Pons (tissue), 1 donor: ENCODE measurements at regions not wholly inside any gene's neighbourhood (a gene's known extent, or its start where the extent isn't known, plus 50 kb on each side); places are given as distances from the start of the nearest gene placed in this dataset.

Experiments used
- DNase-seq: peaks from one replicate; pipeline ENCODE4 v3.0.0-alpha.2; 2016; ENCODE audit warnings: low spot score

DNA sequence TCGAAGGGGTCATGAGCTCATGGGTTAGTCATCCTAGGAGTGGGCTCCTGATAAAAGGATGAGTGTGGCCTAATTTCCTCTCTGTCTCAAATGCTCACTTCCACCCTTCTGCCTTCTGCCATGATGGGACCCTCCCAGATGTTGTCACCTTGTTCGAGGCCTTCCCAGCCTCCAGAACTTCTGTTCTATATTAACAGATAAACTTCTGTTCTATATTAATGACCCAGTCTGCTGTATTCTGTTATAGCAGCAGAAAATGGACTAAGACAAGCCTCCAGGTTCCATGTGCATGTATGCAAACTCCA is 583.2 kb downstream of the GLRX3 start:
- DNase-seq: no peak

DNA sequence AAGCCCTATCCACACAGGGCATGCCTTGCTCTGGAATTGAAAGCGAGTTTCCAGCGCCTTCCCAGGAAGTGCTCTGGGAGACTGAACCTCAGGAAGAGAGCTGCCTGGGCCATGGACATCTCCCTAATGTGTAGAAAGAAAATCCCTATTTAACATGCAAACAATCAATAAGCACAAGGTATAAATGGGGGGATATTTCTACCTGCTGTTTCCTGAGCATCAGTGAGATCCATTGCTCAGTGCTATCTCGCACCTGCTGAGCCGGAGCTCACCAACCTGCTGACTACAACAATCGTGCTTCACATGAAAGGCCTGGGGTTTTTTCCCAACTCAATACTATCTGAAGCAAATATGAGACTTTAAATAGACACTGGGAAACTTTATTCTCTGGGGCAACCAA is 584.0 kb downstream of the GLRX3 start:
- no peak for DNase-seq

DNA sequence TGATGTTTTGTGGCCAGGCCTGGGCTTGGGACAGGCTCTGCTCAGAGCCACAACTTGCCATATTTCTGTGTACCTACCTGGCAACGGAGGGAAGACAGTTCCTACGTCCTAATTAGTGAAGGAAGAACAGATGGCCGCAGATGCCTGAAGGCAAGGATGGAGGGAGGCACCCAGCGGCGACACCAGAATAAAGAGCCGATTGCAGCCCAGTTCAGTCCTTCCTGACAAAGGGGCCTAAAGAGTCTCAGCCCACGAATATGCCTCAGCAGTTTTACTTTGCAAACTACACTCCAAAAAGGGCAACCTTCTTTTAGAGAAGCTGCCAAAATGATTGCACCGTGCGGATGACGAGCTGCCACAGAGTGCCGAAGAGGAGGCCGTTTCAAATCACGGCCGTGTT is 585.8 kb downstream of the GLRX3 start:
- DNase-seq: no peak

DNA sequence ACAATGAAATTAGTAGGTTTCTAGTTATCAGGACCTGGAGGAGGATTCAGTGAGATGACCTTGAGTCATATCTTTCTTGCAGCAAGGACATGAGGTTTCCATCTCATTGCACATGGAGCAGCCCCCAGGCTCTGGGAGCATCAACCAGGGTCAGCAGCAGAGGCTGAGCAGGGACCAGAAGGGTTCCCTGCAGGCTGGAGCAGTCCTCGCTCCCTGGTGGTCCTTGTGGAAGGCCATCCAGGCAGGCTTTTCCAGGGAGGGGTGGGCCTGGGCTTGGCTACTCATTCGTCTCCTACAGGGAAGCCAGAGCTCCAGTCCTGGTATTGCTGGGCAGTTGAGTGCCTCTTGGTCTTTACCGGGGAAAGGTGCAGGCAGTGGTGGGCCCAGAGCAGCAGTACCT is 587.5 kb downstream of the GLRX3 start:
- no peak for DNase-seq

DNA sequence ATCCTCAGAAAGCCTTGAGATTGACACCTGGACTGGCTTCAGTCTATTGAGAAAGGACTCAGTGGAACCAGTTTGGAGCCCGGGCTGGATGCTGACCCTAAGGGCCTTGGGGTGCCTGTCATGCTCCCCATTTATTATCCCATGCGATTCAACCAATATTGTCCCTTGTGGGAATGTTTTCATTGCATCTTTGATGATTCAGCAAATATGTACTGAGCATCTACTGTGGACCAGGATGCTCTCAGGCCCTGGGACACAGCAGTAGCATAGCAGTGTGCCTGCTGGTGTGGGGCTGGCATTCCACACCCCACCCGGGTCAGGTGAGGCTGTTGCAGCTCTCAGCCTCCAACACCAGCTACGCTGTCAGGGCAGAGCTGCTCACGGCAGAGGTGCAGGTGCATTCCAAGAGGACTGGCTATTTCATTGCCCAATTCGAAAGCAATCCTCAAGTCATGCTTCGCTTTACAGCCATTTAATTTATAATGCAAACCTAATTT is 586.0 kb downstream of the TCERG1L start:
- no peak for DNase-seq

DNA sequence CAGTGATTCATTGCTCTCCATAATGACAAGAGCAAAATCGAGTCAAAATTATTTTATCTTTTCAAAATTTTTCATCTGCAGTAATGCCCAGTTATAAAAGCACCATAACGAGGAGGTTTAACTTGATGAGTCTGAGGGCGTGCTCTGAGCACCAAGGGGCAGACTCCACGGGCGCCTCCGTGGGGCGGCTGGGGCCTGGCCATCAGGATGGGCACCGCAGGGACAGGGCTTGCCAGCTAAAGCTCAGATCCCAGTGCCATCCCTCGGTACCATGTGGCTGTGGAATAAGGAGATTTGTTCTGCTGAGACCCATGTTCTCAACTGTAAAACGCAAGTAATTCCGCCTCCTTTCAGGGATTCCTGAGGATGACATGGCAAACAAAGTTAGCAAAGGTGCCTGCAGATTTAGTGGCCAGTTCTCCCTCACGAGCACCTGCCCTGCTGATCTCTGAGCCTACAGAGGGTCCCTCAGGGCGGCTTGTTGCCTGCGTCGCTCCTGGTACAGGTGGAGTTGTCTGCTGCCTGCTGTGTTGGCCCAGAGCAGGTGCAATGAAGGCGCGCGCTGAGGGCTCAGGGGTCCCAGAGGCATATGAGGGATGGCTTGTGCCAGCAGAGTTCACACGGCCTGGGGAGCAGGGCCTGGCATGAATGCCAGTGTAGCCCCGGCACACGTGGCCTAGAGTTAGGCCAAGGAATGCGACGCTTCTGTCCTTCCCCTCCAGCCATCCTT is 584.4 kb downstream of the TCERG1L start:
- no peak for DNase-seq

DNA sequence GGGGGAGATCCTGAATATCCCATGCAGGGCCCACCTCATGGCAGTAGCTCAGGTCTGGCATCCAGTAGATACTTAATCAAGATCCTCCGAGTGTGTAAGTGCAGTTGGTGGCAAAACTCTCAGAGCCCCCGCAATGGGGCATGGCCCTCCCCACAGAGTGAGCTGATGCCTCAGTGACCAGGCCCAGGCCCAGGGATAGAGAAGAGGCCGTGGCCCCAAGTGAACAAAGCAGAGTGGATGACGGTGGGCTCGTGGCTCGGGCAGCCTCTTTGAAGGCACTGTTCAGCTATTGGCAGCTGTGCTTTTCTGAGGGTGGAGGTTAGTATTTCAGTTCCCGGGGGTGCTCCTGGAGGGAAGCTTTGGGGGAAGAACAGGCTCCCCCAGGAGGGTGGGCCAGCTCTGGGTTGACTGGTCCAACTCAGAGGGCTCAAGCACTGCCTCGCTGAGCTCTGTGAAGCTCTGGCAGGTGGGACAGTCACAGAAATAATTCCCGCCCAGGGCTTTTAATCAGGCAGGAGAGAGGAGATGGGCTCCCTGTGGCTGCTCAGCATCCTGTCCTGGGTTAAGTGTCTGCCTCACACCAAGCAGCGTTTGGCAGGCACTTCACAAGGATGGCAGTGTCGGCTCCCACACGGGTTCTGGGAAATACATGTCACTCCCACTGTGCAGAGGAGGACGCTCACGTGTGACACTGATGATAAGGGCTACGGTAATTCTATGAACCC is 583.6 kb downstream of the TCERG1L start:
- no peak for DNase-seq

DNA sequence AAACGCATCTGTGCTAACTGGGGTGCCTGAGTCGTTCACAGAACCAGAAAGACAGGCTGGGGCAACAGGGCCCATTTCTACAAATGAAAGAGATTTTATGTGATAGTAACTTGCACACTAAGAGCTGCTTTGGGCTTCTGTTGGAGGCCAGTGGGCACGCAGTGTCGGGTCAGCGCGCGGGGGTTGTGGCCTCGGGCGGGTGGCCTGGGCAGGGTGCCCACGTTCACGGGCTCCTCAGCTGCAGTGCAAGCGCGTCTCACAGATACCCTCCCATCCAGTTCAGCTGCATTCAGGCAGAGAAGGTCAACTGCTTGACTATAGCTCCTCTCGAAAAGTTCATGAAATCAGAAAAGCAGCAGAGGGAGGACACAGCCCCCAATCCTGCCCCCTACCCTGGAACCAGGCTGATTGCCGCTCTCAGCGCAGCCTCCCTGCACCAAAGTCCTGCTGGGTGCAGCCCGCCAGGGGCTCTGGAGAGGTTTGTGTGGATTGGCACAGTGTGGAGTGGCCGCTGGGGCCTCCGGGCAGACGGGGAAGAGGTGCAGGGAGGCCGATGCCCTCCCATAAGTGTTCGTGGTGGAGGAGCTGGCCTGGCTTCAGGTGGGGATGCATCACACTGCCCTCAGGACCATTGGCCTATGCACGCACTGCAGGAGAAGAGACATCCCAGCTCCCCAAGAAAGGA is 582.8 kb downstream of the TCERG1L start:
- no peak for DNase-seq

DNA sequence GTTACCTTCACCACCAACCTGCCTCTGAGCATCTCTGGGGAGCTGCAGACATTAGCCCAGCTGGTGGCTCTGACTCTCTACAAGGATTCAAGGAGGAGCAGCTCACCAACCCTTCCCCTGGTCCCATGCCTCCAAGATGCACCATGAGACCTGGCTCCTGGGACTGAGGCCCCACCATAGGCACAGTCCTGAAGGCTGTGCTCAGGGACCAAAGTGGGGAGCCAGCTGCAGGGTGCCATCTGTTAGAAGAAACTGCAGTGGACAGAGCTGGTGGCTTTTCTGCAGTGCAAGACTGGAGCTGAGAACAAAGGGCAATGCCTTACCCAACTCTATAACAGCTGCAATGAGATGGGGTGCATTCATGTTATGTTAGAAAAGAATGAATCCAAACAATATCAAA is 581.6 kb downstream of the TCERG1L start:
- no peak for DNase-seq

DNA sequence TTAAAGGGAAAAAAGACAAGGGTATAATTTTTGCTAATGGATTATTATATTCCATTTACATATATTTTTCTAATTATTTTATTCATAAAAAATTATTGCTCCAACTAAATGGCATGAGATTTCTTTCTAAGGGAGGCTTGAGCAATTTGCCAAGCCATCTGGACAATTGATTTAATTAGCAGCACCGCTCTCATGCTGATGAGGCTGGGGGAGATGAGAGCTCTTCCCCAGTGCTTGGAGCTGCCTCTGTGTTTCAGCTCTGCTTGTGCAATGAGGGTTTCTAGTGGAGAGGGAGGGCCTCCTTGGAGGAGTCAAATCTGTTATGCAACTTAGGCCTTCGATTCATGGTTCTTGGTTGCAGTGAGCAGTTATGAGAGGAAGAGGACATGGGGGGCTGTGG is 574.3 kb downstream of the TCERG1L start:
- DNase-seq: no peak

DNA sequence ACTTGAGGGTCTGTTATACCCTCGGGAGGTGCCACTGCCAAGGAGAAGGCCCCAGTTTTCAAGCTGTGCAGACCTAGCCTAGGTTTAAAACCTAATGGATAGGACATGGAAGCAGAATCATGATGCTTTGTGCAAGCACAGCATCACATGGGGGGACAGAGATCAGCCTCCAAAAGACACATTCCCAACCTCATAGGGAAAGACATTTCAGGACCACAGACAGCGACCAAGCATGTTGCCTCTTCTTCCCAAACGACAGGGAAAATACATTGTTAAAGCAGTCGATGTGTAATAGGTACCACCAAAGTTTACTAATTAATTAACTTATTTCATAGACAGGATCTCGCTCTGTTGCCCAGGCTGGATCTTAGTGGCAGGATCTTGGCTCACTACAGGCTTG is 573.9 kb downstream of the TCERG1L start:
- no peak for DNase-seq

DNA sequence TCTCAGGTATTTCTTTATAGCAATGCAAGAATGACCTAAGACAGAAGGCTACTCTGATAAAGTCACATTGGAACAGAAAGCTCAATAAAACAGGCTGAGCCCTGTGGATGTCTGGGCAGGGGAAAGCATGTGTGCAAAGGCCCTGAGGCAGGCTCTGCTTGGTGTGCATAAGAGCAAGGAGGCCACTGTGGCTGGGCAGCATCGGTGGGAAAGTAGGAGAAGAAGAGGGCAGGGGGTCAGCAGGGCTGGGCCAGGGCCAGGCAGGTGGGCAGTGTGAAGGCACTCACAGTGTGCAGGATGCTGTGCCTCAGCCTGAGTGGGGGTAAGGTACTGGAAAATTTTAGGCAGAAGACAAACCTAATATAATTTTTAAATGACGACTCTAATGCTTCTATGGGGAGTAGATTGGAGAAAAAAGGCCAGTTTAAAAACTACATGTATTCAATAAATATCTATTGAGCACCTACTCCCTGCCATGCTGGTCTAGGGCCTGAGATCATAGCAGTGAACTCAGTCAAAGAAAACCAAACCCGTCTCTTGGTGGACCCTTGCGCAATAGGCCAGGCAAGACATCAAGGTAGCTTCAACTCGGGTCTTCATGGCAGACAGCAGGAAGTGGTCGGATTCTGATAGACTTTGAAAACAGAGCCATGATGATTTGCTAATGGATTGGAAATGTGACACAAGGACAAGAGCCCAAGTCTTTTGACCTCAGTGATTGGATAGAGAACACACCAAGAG is 572.3 kb downstream of the TCERG1L start:
- DNase-seq: no peak

DNA sequence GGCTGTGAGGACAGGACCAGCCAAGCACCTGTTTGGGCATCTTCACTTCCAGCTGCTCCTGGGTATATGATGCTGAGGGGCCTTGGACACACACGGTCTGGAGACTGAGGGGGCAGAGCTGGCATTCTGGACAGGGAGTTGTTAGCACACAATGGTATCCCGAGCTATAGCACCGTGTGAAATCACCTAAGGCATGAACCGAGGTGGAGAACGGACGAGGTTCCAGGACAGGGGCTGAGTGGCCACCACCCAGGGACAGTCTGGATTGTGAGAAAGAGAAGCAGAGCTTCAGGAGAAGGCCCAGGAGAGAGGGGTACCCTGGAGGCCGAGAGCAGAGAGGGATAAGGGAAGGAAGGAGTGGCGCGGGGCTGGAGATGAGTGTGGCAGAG is 571.8 kb downstream of the TCERG1L start:
- DNase-seq: no peak

DNA sequence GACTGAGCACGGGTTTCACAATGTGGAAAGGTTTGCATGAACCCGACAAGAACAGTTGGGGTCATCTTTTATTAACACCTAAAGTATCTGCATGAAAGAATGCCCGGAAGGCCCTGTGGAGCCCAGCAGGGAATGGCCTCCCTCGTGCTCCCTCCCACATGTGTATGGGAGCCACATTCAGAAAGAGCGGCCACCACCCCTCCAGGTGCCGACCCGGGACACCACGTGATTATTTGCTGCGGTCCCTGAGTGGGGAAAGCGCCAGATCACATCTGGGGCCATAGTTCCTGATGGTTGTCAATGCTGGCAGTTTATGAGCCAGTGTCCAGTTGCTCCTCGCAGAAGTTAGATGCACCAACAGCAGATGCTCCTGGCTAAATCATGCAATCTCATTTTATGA is 571.4 kb downstream of the TCERG1L start:
- no peak for DNase-seq

DNA sequence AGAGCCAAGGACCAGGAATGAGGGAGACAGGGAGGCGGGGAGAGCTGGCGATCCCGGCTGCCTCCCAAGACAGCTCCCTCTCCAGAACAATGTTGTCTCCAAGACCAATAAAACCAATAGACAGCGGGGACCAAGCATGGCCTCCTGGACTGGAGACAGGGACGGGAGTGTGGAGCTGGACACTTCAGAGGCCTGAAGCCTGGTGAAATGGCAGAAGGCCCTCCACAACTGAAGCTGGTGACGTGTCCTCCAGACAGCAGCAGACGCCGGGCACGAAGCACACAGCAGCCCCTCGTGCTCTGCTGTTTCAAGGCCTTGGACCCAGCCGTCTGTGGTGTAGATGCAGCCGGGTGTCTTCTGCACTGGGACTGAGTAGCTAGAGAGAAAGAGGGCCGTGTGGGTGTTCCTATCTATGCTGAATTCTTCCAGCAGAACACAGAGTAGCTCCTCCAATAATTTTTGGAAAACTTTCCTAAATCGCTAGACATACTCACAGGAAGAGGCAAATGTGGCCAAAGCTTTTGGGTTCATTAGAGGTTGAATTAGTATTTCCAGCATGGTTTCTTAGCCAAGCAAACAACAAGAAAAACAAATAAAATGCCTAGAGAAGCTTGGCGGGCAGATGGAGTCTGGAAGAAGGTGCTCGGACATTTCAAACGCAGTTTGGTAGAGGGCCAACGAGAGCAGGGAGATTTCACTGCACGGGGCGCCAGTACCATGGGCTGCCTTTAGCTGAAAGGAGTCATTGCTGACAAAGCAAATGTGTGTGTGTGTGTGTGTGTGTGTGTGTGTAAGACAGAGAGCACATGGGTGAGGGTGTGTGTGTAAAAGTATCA is 570.4 kb downstream of the TCERG1L start:
- DNase-seq: no peak

DNA sequence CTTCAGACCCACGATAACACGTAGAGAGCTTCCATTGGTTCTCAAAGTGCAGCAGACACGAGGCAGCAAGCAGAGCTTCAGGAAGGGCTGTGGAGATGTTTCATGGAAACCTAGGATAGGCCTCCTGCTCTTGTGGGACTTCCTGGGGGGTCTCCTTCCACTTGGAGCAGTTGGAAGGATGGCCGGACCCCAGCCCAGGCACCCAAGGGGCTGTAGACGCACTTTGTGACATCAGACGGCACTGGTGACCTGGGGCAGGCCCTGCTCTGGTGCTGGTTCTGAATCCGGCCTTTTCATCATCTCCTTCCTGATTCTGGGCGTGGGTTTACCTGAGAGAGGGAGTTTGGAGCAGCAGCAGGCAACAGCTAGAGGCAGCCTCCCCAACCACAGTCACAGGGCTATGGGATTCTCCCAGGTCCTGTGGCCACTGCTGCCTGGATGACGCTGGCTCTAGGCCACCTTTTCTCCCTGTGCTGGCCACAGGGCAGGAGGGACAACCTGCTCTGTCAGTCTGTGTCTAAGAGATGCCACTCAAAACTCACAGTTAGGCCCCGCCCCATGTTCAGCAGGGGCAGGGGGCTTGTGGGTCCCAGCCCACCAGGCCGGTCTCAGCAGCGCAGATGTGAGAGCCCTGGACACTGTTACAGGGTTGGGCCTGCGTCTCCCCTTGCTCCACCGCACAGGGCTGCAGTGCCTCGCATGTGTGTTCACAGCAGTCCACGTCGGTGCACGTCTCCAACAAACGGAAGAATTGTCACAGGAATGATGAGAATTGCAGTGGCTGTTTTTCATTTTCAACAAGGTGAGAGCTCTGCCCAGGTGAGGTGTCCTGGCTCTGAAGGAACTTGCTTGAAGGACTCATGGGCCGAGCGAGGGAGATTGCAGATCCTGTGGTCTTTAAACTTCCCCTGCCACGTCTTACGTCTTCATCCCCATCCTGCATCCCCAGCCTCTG is 569.3 kb downstream of the TCERG1L start:
- DNase-seq: no peak

DNA sequence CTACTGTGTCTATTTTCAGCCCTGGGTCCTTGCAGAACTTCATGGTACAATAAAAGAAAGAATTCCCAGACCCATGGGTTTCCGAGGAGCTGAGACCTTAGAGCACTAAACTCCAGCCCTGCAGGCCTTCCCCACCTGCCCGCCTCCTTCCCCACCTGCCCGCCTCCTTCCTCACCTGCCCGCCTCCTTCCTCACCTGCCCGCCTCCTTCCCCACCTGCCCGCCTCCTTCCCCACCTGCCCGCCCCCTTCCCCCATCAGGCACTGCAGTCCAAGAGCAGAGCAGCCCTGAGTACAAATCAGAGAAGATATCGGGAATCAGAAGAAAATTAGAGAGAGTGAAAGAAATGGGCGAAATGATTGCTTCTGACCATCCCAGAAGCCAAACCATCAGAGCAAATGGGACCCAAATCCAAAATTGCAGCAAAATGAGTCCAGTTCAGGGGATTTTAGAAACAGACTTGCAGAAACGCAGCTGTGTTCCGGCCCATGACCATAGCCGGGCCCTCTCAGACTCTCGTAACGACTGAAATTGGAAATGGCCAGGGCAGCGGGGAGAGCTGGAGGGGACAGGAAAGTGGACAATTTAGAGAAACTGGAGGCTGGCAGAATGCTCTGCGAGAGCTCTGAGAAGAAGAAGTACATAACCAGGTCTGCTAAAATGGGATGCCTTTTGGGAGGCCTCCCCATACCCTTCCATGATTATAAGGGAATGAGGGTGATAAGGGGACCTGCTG is 568.4 kb downstream of the TCERG1L start:
- DNase-seq: no peak

DNA sequence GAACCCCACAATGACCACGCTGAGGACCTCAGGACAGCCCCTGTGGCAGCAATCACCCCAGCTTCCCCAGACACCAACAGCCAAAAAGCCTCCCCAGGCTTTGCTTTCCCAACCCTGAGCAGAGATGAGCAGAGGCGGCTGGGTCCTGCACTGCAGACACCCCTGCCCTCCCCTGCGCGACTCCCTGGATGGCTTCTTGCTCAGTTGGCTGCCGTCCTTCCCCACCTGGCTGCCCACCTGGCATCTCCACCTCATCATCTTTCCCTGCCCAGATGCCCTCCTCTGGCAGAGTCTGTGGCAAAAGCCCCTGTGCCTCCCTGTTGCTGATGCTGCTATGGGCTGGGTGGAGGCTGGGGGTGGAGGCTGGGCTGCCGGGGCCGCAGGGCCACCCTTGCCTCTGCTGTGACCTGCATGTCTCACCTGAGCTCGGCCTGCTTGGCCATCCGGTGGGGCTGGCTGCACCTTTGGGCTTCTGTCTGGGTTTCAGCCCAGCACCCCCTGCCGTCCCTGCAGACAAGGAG is 567.7 kb downstream of the TCERG1L start:
- DNase-seq: no peak

DNA sequence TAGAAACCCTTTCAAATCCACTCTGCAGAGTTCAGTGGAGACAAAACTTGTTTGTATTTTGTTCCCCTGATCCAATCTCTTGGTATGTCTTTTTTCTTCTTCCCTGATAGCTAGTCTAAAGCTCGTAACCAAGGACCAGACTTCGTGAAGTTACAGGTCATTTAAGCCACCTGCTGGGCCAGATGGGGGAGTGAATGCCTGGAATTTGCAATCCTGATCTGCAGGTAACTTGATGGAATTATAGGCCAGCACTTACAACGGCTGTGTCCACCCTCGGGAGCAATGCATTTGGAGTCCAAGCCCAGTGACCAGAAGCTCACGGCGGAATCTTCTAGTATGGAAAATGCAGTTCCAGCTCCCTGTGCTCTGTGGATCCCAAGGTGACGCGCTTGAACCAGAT is 566.9 kb downstream of the TCERG1L start:
- DNase-seq: no peak

DNA sequence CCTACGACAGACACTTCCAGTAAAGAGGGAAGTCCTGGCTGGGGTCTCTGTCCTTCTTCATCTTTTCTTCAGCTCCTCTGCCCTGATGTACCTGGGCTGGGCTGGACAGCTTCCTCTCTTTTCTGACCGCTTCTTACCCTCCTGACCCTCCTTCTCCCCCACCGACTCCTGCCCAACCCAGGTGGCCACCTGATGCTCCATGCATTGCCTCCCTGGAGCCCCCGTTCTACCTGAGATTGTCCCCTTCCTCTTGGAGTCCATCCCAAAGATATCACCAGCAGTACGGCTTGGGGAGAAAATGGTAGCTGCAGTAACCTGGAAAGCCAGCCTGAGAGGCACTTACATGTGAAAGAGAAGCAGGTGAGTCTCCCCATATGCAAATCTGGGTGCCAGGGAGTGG is 566.3 kb downstream of the TCERG1L start:
- no peak for DNase-seq
